GM04503 (cell line): ENCODE measurements at regions not wholly inside any gene's neighbourhood (a gene's known extent, or its start where the extent isn't known, plus 50 kb on each side); places are given as distances from the start of the nearest gene placed in this dataset.
A peak's percentile ranks its signal among the peaks of the same experiment; 100 is the strongest.
"Not testable (repeated sequence)": the region's sequence is repeated elsewhere in the genome, so short reads cannot be mapped to it uniquely, and the experiment has no call there.

Experiments
- DNase-seq: peaks from one replicate; pipeline ENCODE4 v3.0.0-alpha.2; 2012; ENCODE audit warnings: low read depth

DNA sequence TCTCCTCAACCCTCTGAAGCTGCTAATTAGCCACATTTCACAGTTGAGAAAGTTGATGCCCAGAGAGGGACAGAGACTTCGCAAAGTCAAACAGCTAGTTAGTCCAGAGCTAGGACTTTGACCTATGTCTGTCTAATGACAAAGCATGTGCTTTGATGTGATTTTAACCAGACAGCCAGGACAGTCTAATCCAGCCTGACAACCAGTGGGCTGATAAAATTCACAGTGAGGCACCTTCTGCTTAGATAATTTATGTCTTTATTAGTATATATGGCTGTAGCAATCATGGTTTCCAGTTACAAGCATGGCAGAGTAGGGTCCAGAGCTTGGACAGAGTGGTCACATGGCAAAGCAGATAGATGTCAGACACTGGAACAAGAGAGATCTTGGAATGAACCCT lies 133.6 kb upstream of the C1QTNF7 start:
- DNase-seq: no peak

DNA sequence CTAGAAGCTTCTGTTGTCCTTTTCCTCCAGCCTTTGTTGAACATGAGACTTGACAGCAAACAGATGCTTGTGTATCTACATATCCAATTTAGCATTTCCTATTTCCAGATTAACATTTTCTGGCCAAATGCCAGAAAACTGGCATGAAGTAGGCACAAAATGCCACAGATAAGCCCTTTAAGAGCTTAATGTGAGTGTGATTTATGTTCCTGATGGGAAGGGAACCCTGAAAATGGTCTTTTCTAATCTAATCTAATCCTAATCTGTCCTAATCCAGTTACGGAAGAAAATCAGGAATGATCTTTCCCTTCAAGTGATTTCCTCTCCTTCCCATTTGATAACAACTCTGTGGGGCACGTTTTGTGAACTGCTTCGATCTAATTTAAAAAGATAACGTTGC lies 133.0 kb upstream of the C1QTNF7 start:
- DNase-seq: no peak

DNA sequence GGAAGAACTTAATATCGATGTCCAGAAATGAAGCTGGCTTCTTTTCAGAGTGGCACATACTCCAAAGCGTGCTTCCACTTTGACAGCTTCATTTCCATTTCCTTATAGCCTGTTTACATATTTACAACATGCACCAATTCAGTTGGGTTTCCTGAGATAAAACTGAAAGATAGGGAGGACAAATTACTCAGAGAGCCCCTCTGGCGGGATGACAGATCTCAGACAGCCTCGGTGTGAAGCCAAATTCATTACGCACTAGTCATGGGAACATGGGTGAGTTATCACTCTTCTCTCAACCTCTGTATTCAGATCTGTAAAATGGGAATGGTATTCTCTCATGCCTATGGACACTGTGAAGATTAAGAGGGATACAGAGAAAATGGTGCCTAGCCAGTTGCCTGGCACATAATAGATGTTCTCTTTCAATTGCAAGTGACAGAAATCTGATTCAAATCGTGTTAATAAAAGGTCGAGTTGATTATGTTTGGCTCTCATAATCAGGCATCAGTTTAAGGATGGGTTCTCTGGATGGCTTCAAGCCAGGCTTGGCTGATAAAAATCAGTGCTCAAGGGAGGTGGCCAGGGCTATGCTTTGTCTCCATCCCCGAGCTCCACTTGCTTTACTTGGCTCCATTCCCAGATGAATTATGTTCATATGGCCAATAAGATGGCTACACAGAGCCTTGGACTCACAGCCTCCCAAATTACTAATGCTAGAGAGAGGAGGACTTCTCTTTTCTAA lies 132.2 kb upstream of the C1QTNF7 start:
- DNase-seq: no peak

DNA sequence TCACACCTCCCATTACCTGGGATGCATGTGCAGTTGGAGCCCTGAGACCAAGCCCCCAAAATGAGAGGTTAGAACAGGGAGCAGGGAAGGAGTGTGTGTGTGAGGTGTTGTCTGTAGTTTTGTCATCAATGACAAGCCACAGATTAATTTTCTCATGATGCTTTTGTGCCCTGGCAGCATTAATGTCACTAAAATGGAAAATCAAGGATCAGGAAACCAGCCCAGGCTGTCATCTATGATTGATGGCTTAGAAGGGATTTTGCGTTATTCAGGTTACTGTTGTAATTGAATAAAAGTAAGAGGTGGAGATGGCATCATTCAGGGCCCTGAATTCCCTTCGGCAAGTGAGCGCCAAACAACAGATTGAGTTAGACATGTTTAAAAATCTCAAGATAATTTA lies 130.5 kb upstream of the C1QTNF7 start:
- DNase-seq: no peak

DNA sequence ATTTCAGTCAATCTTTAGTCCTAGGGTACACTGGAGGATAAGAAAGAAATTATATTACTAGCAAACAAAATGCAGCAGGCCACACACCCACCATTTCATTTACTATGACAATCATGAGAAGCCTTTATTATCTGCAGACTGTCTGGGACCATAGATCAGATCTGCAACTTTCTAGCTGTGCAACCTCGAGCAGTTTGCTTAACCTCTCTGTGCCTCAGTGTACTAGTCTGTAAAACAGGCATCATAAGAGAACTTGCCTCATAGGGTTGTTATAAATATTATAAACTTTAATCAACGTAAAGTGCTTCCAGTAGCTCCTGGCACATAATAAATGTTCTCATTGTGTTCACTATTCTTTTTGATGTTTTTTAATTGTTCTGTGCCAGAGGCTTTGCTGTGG lies 128.2 kb upstream of the C1QTNF7 start:
- no peak for DNase-seq

DNA sequence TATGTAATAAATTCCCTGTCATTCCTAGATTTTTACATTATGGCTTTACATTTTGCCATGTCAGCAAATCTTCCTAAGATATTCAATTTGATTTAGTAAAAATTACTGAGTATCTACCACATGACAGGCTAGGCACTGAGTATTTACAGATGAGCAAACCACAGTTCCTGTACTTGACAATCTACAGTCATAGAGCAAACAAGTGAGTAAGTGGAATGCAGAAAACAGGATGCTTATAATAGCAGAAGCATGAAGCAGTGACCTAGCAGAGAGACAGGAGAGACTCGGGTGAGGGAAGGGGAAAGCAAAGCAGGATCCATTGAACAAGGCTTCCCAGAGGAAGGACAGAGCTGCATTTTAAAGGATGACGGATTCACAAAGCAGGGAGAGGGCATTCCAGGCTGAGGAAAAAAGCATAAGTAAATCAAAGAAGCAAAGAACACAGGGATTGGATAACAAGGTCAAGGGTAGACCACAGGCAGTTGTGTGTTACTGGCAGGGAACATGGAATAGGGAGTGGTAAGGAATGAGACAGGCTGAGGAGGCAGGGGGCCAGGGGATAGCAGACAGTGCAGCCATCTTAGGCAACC lies 124.7 kb upstream of the C1QTNF7 start:
- DNase-seq: peak; percentile 83

DNA sequence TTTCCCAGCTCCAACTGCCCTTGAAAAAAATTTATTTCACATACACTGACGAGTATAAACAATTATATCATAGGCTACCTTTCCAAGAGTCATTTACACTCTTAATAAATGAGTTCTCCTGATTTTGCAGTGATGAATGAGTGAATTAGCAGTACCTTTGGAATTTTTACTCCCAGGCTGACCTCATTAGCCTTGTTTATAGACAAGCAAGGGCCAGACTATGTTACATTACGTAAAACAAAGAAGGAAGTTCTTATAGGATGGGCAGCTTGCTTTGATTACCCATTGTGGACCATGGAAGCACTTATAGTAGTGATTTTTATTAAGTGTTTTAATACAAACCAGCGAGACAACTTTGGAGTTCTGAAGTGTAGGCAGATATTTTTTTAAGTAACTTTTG lies 112.9 kb upstream of the C1QTNF7 start:
- DNase-seq: no peak

DNA sequence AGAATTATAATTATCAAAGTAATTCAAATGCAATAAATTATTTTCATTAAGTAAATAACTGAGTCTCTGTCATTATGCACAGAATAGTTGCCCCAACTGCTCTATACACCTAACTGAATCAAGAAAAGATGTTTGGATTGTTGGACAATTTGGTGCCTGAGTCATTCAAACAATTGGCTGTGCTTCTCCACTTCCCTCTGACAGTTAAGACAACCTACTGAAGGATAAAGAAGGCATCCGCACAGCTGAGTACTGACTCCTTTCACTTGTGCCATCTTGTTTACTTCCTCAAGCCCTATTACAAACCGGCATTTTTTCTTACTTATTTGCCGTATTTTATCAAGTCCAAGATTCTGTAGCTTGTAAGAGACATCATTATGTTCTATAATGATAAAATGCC lies 110.6 kb upstream of the C1QTNF7 start:
- no peak for DNase-seq

DNA sequence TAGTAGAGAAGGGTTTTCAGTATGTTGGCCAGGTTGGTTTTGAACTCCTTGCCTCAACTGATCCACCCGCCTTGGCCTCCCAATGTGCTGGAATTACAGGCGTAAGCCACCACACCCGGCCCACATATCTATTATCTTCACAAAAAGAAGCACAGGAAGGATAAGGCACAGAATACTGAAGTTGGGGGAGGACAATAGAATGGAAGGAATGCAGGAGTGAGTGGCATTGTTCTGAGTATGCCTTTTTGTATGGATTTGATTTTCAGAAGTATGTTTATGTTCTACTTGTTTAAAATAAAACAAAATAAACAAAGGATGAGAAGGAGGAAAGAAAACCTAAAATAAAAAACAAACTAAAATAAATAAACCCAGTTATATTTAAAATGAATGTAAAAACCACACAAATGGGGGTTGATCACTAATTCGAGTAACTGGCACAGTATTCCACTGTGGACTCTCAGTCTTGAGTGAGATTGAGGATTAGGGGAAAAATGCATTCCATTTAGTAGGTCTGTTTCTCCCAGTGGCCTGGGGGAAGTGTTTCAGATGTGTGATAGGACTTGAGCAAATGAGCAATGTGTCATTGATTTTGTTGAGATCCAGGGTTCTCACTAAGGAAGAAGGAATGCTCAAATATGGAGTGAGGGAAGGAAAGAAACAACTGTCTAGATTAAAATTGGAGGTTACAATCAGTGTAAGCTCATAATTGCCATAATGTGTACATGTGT lies 109.0 kb upstream of the C1QTNF7 start:
- DNase-seq: no peak

DNA sequence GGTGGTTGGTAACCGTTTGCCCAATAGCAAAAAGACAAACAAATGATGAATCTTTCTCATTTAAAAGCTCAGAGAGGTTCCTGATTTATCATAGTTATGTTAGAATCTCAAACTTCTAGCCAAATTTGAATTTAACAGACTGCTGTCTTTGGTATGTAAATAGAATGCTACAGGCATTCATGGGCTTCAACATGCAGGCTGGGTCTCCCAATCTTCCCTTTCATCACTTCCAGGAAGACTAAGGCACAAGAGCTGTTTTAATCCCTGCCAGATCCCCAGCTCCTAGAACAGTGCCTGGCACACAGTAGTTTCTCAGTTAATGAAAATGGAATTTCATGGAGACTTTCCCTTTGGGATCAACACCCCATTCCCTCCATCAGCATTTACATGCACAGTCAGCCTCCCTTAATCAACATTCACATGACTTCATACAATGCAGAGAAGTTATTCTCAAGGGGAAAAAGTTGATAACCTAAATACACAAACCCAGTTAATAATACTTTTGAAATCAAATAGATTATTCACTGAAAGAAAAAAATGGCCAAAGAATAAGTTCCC lies 107.6 kb upstream of the C1QTNF7 start:
- DNase-seq: no peak

DNA sequence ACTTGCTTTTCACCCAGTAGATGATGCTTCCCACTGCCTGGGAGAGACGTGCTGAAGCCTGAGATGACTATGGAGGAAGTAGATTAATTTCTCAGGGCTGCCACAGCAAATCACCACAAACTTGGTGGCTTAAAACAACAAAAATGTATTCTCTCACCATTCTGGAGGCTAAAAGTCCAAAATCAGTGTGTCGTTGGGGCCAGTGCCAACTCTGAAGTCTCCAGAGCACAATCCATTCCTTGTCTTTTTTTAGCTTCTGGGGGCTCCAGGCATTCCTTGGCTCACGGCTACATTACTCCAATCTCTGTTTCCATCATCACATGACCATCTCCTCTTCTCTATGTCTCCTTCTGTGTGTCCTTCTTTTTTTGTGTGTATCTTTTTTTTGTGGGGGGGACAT lies 105.8 kb upstream of the C1QTNF7 start:
- no peak for DNase-seq

DNA sequence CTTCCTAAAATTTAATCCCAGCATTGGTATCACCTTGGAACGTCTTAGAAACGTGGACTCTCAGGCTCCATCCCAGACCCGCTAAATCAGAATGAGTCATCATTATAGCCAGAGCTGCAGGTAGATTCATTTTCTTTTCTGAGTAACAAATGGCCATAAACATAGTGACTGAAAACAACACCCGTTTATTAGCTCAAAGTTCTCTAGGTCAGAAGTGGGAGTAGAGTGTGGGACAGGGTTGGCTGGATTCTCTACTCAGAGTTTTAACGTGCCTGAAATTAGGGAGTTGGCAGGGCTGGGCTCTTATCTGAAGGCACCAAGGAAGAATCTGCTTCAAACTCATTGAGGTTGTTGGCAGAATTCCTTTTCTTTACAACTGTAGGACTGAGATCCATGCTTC lies 101.8 kb upstream of the C1QTNF7 start:
- no peak for DNase-seq

DNA sequence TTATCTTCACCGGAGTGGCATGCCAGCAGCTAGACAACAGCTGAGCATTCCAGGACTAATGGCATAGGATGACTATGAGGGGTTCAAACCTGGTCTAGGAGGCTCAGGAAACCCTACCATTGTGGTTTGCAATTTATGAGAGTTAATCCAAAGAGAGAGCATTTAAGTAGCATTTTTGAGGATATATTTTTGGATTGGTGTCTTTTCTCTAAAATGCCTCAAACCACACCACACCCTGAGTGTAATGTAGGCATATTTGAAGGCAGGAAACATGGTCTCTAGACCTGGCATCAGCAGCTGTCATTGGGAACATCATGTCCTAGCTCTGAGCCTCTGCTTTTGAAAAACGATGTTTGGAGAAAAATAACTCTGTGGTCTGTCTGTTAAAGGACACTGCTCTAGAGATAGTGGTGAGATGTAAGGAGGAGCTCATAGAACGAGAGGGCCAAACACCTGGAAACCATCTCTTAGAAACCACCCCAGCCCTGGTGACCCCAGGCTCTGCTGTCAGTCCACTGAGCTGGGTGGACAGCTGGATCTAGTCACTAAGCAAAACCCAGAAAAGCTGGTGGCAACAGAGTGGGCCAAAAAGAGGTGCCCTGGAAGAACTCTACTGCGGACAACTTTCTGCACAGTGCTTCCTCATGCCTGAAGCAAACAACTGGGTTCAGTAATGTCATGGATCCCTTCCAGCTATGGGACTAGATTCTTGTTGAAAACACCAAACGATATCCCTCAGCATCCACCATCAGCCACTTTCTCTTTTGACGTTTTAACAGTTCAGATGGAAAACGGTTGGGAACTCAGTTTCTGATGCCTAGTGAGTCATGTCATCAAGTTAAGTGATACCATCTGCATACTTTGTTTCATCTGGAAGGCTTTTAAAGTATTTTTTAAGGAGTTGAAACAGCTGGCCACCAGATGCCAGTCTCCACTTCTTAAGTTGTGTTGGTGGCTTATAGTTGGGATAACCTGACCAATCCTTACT lies 100.2 kb upstream of the C1QTNF7 start:
- peak; percentile 90 for DNase-seq

DNA sequence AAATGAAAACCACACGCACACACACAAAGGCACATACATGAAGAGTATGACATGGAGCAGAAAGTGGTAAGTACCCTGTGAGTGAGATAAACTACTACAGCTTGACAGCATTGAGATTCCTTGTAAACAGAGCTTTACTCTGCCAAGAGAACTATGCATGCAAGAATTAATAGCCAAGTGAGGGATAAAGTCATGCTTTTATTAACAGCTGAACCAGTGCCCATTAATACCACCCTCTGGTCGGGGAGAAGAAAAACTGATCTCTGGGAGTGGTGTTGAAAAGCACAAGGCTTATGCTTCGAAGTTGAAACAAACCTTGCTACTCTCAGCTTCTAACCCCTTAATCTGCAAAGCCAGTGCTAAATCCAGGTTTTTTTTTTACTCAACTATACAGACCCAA lies 95.9 kb upstream of the C1QTNF7 start:
- no peak for DNase-seq

DNA sequence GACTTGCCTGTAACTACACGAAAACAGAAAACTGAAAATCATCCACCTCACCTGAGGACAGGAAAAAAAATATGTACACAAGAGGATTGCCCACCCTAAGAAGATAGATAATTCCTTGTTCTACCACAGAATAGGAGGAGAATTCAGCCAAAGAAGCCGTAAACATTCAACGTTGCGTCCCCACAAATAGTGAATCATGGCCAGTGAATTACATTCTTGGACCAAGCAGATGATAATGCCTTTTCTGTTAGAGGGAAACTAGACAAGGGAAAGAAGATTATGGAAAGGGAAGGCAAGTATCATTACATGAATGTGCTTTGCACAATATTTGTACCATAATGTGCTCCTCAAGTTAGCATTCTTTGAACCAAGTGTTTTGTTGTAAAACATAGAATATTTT lies 95.5 kb upstream of the C1QTNF7 start:
- DNase-seq: no peak

DNA sequence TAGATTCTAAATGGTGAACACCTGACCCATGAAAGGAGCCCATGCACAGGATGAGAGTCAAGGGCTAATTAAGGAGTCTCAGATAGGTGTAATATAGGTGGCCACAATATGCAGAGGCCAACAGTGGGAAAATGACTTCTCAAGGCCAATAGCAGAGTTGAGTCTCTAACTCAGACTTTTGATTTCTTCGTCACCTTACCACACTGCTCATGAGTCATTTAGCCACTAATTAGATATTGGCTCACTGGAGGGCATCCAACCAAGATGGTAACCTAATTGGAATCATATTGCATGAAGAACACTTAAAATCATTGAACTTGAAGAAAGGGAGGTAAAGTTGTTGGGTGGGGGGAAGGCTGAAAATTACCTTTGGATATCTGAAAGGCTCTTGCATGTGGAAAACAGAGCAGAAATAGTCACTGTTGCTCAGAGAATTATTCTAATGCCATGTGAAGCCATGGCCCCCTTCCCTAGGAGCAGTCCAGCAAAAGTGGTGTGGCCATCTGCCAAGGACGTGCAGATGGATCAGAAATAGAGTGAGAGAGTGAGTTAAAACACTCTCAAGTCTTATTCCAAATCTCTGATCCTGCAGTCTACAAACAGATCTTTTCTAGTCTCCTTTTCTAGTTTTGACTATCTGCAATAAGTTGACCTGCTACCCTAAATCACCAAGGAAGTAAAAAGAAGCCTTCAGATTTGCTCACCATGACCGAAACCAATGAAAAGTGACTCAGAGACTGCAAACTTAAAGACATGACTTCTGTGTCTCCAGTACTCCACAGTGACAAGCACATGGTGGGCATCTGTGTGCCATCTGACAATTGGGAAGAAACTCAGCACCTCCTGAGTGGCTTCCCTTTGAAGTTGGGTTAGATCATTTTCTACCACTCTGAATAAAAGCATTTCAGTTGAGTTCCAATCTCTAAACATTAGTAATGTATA lies 93.9 kb upstream of the C1QTNF7 start:
- no peak for DNase-seq

DNA sequence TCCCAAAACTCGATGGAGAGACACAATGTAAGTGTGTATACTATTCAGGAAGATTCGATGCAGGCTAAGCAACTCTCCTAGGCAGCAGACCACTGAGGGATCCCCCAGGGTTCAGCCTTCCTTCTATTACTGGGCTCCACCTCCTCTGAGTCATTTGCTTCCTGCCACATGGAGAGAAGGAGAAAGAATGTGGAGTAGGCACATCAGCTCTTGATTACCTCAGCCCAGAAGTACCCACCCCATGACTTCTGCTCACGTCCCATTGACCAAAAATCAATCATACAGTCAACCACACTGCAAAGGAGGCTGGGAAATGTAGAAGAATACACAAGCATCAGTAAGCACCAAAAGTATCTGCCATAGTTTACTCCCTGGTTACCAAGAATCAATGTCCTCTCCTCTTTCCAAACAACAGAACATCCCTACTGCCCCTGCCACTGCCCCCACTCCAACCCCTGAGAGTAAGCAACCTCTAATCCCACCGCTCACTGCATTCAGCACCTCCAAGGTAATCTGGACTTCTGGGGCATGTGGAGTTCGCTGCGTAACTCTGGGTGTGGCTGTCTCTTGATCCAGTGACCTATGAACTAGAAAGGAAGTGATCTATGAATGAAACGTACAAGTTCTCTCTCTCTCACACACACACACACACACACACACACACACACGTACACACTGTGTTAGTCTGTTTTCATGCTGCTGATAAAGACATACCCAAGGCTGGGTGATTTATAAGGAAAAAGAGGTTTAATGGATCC lies 91.2 kb upstream of the C1QTNF7 start:
- no peak for DNase-seq

DNA sequence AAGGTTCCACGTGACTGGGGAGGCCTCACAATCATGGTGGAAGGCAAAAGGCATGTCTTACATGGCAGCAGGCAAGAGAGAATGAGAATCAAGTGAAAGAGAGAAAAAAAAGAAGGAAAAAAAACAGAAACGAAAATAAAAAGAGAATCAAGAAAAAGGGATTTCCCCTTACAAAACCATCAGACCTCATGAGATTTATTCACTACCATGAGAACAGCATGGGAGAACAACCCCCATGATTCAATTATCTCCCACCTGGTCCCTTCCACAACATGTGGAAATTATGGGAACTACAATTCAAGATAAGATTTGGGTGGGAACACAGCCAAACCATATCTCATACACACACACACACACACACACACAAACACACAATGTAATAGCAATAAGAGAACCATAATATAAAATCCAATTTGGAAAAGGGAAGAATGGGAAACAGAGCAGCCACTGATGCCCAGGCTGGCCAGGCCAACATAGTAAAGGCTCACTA lies 90.6 kb upstream of the C1QTNF7 start:
- DNase-seq: not testable (repeated sequence)

DNA sequence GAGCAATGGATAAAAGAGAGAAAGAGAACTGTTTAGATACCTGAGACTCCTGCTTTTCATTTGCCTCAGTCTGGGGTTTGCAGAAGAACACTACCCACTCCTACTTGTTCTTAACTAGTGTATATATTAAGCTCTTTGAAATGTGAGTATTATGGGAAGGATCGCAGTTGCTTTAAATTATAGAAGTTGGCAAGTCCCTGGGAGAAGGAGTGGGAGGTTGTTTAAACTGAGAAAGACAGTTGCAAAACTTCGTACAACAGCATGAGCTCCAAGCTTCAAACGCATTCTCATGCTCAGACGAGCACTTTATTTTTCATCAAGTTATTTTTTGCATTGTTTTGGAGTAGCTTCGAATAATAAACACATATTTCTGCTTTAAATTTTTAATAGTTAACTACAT lies 88.1 kb upstream of the C1QTNF7 start:
- no peak for DNase-seq

DNA sequence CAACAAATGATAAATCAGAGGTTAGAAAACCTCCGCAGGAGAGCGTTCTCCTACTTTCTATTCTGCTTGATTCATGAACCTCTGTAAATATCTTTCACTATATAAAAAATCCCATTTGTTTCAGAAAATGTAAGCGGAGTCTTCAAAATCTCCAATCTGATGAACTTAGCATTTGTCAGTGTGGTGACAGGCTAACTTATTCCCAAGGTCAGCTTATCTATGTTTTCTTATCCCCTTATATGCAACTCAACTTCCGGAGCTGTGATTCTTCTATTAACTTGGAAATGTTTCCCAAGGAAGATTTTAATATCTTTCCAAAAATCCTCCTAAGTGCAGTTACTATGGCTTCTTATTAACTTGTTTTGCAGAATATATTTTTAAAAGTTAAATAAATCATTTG lies 87.5 kb upstream of the C1QTNF7 start:
- DNase-seq: no peak
